ENCODE measurements at regions not wholly inside any gene's neighbourhood (a gene's known extent, or its start where the extent isn't known, plus 50 kb on each side); places are given as distances from the start of the nearest gene placed in this dataset.

DNA sequence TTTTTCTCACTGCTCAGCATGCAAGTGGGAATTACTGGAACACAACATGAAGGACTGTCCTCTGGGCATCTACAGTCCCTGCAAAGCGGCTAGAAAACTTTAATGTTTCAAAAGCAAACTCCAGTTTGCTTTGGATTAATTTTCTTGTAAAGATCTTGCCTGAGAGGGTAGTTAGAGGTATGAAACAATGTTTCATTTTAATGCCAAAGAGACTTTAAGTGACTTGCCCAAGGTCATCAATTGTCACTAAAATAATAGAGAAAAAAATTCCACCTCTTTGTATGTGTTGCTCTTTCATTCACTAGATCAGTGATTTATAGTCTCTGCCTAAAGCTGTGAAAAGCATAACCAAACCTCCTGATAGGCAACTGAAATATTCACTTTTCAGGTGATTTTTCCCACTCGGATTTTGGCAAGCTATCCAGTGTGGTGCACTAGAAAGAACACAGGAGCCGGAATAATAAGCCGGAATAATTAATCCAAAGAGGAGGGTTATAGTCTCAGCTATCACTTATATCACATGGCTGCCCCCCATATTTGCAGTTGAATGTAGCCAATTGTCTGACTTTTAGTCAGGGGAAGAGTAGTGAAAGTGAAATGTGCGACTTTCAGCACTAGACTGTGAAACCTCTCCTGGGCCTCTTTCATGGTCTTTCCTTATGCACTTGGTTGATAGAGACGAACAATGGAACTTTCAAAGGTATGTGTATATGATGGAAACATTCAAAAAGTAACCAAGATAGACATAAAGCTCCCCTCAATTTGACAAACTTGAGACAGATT lies 107.7 kb downstream of the SLC6A15 start:
- TF ChIP-seq CEBPB (IDR thresholded peaks at IDR 0.05; ENCODE audit: low read depth, low read length), result no peak
- TF ChIP-seq POLR2A (IDR thresholded peaks at IDR 0.05; ENCODE audit: low read depth, low read length), result no peak
- no peak for TF ChIP-seq CHD1 (IDR thresholded peaks at IDR 0.05; ENCODE audit: low read depth, low read length)
- no peak for TF ChIP-seq FOS (IDR thresholded peaks at IDR 0.05; ENCODE audit: low read depth, low read length)
- TF ChIP-seq, protein P1, sequence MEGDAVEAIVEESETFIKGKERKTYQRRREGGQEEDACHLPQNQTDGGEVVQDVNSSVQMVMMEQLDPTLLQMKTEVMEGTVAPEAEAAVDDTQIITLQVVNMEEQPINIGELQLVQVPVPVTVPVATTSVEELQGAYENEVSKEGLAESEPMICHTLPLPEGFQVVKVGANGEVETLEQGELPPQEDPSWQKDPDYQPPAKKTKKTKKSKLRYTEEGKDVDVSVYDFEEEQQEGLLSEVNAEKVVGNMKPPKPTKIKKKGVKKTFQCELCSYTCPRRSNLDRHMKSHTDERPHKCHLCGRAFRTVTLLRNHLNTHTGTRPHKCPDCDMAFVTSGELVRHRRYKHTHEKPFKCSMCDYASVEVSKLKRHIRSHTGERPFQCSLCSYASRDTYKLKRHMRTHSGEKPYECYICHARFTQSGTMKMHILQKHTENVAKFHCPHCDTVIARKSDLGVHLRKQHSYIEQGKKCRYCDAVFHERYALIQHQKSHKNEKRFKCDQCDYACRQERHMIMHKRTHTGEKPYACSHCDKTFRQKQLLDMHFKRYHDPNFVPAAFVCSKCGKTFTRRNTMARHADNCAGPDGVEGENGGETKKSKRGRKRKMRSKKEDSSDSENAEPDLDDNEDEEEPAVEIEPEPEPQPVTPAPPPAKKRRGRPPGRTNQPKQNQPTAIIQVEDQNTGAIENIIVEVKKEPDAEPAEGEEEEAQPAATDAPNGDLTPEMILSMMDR (conservative IDR thresholded peaks at IDR 0.05; ENCODE audit: low read depth, low read length), result no peak
- no peak for TF ChIP-seq RAD21 (IDR thresholded peaks at IDR 0.05; ENCODE audit: low read length)
- no peak for TF ChIP-seq NFE2L2 (IDR thresholded peaks at IDR 0.05; ENCODE audit: low read depth, low read length)
- TF ChIP-seq MXI1 (IDR thresholded peaks at IDR 0.05; ENCODE audit: borderline replicate concordance, low read depth, low read length), result no peak

All from IMR-90 (cell line).